ENCODE measurements at regions not wholly inside any gene's neighbourhood (a gene's known extent, or its start where the extent isn't known, plus 50 kb on each side); places are given as distances from the start of the nearest gene placed in this dataset.

DNA sequence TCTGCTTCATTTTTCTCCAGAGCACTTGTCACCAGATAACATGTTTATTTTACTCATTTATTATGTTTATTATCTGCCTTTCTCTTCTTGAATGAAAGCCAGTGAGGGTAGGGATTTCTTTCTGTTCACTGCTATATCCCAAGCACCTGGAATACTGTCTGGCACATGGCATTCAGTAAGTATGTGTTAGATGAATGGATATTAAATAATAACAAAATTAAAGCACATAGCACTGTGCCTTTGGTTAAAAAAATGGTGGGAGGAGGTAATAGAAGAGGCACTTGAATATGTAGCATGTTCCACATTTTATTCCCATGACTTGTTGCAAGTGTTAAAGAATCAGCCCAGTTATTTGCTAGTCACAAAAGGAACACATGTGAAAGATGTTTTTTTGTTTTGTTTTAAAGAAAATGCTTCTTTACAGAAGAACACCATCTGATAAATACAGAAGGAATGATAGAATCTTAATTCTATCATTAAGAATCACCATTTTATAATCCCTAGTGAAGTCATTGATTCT is 151.0 kb downstream of the DLEU7 start:
- TF ChIP-seq, protein P1, sequence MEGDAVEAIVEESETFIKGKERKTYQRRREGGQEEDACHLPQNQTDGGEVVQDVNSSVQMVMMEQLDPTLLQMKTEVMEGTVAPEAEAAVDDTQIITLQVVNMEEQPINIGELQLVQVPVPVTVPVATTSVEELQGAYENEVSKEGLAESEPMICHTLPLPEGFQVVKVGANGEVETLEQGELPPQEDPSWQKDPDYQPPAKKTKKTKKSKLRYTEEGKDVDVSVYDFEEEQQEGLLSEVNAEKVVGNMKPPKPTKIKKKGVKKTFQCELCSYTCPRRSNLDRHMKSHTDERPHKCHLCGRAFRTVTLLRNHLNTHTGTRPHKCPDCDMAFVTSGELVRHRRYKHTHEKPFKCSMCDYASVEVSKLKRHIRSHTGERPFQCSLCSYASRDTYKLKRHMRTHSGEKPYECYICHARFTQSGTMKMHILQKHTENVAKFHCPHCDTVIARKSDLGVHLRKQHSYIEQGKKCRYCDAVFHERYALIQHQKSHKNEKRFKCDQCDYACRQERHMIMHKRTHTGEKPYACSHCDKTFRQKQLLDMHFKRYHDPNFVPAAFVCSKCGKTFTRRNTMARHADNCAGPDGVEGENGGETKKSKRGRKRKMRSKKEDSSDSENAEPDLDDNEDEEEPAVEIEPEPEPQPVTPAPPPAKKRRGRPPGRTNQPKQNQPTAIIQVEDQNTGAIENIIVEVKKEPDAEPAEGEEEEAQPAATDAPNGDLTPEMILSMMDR (IDR thresholded peaks at IDR 0.05; ENCODE audit: borderline replicate concordance, extremely low read depth, low read length, poor library complexity, severe bottlenecking) = no peak
- no peak for TF ChIP-seq EZH2 (IDR thresholded peaks at IDR 0.05; ENCODE audit: borderline replicate concordance, low read depth, low read length, severe bottlenecking)
